HG02759 (cell line): ENCODE measurements at regions not wholly inside any gene's neighbourhood (a gene's known extent, or its start where the extent isn't known, plus 50 kb on each side); places are given as distances from the start of the nearest gene placed in this dataset.

ENCODE experiments used
- ATAC-seq: cut with Tn5 transposase; IDR thresholded peaks from one replicate; pipeline ENCODE4 v1.9.1; 2021; ENCODE audit warnings: mild to moderate bottlenecking, moderate library complexity; ENCODE audit not compliant: unreplicated experiment

- ATAC-seq: no peak
Measured at GRCh38 chr1:8093221-8093980, 67.3 kb upstream of the ERRFI1 start.

- ATAC-seq: no peak
Measured at GRCh38 chr1:8092657-8093056, 66.5 kb upstream of the ERRFI1 start.

- no peak for ATAC-seq
Measured at GRCh38 chr1:8091691-8092090, 65.6 kb upstream of the ERRFI1 start.

DNA sequence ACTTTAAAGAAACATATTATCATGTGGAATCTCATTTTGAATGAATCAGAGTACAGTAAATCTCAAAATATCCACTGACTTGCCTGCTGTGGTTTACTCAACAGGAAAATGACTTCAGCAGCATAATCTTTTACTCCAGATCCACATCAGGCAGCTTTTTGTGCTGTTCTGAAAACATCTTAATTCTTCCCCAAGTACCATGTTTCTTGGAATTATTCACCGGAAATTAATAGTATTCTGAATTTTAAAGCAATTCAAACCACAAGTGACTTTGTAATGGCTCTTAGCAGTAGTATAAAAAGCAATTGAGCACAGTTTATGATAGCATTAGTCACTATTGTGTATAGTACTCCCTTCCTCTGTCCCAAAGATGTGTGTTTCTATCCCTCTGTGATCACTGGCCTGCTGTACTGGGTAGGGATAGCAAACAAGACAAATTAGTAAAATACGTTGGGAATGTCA, 64.2 kb upstream of the ERRFI1 start:
- ATAC-seq: no peak

DNA sequence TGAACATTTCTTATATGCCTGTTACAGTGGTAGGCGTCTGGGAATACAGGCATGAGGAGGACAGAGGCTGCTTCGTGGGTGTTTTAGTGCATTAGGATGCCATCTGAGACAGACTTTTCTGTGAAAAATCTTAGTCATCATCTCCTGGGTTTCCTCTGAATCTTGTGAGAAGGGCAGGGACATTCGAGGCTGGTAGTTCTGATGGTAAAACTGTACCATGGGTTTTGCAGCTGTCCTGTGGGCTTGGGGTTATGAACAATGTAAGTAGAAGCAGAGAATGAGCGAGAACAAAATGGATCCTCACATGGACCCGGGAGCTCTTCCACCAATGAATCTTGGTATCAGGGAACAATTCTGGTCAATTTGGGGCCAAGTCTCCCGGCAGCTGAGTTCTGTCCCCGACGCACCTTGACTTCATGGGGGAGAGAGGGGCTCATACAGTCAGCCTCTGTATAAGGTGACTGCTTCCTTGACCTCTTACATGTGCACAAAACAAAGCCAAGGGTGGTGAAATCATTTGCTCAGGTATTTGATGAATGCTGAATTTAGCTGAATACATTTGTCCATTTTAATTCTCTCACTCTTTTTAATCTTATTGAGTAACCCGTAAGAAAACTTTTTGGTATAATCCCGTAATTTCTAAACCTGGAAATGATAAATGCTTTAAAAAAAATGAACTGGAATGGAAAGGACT, 63.6 kb upstream of the ERRFI1 start:
- no peak for ATAC-seq

DNA sequence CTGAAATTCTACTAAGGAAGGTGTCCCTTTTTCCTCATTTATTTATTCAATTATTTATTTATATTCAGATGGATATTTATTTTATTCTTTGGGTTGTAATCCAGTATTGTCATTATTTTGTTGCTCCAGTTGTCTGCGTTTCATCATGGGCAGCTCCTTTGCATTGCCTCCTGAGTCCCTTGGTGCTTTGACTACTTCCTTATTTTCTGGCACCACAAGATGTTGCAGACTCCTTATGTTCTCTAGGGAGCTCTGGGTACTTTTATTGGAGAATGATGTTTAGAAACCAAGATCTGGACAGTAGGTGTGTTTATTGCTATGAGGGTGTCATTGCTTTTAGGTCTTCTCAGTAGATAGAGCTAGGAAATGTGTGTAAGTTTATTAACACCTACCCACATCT, 59.9 kb upstream of the ERRFI1 start:
- no peak for ATAC-seq

DNA sequence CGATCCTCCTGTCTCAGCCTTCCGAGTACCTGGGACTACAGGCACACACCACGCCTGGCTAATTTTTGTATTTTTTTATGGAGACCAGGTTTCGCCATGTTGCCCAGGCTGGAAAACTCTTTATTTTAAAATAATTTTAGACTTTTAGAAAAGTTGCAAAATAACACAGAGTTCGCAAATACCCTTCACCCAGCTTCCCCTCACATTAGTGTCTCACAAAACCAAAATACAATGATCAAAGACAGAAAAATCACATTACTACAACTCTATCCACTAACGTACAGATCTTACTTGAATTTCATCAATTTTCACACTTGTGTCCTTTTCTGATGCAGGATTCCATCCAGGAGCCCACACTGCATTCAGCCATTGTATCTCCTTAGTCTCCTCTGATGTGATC, 58.8 kb upstream of the ERRFI1 start:
- ATAC-seq: no peak

DNA sequence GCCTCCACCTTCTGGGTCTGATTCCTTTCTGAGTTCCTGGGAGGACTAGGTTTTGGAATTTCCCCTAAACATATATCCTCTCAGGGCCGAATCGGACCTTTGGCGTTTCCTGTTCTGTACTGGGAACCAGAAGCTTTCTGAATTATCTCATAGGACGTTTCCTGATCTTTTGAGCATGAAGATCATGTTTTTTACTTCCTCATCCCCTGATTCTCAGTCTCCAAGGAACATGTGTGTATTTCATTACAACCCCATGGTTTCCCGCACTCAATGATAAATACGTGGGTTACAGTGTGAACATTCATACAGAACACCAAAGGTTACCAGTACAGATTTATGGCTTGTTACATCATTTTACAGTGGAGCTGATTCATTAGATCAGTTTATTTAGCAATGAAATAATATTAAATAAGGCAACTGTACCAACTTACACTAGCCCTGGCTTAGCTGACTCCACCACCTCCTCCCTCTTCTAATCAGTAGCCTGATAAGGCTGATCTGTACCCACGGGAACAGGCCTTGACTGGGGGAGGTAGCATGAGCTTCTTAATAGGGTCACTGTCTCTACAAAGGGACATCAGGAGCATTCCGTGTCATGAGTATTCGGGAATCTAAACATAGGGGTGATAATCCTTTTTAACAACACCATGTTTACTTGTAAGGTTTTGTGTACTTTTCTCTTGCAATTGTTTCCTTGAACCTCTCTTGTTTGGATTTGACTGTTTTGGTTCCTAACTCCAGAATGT, 57.8 kb upstream of the ERRFI1 start:
- no peak for ATAC-seq

GRCh38 chr1:8082945-8083344, 56.8 kb upstream of the ERRFI1 start:
- no peak for ATAC-seq

- no peak for ATAC-seq
Measured at GRCh38 chr1:8078176-8078671, 52.1 kb upstream of the ERRFI1 start.

DNA sequence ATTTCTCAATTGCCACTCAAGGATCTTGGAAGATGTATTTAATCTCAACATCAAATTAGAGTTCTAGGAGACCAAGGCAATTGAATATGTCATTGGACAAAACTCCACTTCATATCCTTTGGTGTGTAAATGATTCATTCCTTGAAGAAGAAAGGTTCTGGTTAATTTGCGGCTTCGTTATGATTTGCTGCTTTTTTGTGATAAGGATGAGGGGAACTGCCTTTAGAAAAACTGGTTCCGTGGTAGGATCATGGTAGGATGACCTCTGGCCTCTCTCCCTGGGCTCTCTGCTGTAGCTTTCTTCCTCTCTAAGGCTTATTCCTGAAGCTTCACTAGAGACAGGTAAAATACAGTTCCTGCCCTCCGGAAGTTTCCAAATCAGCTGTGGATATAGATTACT, 51.5 kb upstream of the ERRFI1 start:
- ATAC-seq: no peak

- no peak for ATAC-seq
Measured at GRCh38 chr1:8077120-8077573, 51.0 kb upstream of the ERRFI1 start.

- no peak for ATAC-seq
Measured at GRCh38 chr1:8076176-8076575, 50.1 kb upstream of the ERRFI1 start.
